GM12878 (cell line): ENCODE measurements at regions not wholly inside any gene's neighbourhood (a gene's known extent, or its start where the extent isn't known, plus 50 kb on each side); places are given as distances from the start of the nearest gene placed in this dataset.

ENCODE experiments used
- ATAC-seq: fragments of 200-7000 bp; cut with Tn5 transposase; 3 replicates; pipeline ENCODE4 v1.9.1; 2020; ENCODE audit warnings: mild to moderate bottlenecking, moderate library complexity
- BruUV-seq: library from RNA; stranded (reverse); fragments of 400-500 nt; replicated peaks from 2 replicates; lab custom pipeline; 2021; lab: Mats Ljungman, UMichigan
- CTCF ChIA-PET: fragments of 300-600 bp; sonication (Branson Sonifier 250); formaldehyde crosslinking; extraction: SDS; loops from one replicate; lab custom pipeline; 2021; ENCODE audit warnings: inconsistent platforms; lab: Yijun Ruan, JAX
- POLR2A ChIA-PET: fragments of 350-600 bp; formaldehyde crosslinking; extraction: SDS; loops from one replicate; lab custom pipeline; 2021; ENCODE audit warnings: inconsistent platforms; lab: Charles Lee
- RAD21 ChIA-PET: fragments of 300-600 bp; sonication (Branson Sonifier 250); formaldehyde crosslinking; loops from one replicate; lab custom pipeline; 2023; ENCODE audit warnings: antibody characterized with exemption; ENCODE audit not compliant: unreplicated experiment; lab: Charles Lee
- SMC1A ChIA-PET: fragments of 300-600 bp; sonication (Branson Sonifier 250); formaldehyde crosslinking; loops from one replicate; lab custom pipeline; 2023; ENCODE audit not compliant: unreplicated experiment, uncharacterized antibody; lab: Charles Lee
- DNase-seq: peaks from one replicate; pipeline ENCODE4 v3.0.0-alpha.2; 2011; ENCODE audit warnings: low read depth, low spot score
- FAIRE-seq: peaks from 3 replicates; lab custom pipeline; 2011; peaks lifted over from hg19 to GRCh38; lab: Jason Lieb, UNC
- H2AFZ ChIP-seq: 2 replicates; pipeline ENCODE4 v1.6.0; 2011; ENCODE audit warnings: low read depth, low read length, control low read depth; ENCODE audit not compliant: control insufficient read depth
- H3K27ac ChIP-seq: 2 replicates; pipeline ENCODE4 v1.5.1; 2011; ENCODE audit warnings: control low read depth; ENCODE audit not compliant: control insufficient read depth, insufficient read depth
- H3K27me3 ChIP-seq, 2 experiments: replicated peaks in 1 of 2; 2 replicates each; pipeline versions ENCODE4 v1.6.0 to v1.6.1; 2011; ENCODE audit warnings: low read length in 1 of 2; ENCODE audit not compliant: control insufficient read depth in 2 of 2, insufficient read depth in 2 of 2
- H3K36me3 ChIP-seq, 2 experiments: 2 replicates each; pipeline ENCODE4 v1.5.1; 2011; ENCODE audit warnings: low read length in 1 of 2; ENCODE audit not compliant: control insufficient read depth in 2 of 2, insufficient read depth in 2 of 2
- H3K4me1 ChIP-seq: 2 replicates; pipeline ENCODE4 v1.6.1; 2011; ENCODE audit warnings: mild to moderate bottlenecking, low read length, moderate library complexity, mixed read lengths; ENCODE audit not compliant: control insufficient read depth, insufficient read depth
- H3K4me2 ChIP-seq: 2 replicates; pipeline ENCODE4 v1.6.0; 2011; ENCODE audit warnings: control low read depth; ENCODE audit not compliant: control insufficient read depth, insufficient read depth
- H3K4me3 ChIP-seq: fragments of 200-600 bp; sonication (generic); 2 replicates; pipeline ENCODE4 v1.5.1; 2016
- H3K79me2 ChIP-seq: 2 replicates; pipeline ENCODE4 v1.6.0; 2011; ENCODE audit warnings: low read length; ENCODE audit not compliant: control insufficient read depth, insufficient read depth
- H3K9ac ChIP-seq: 2 replicates; pipeline ENCODE4 v1.8.0; 2011; ENCODE audit warnings: low read length, control low read depth, mixed read lengths; ENCODE audit not compliant: control insufficient read depth, insufficient read depth
- H3K9me3 ChIP-seq: replicated peaks from 3 replicates; pipeline ENCODE4 v1.5.1; 2011; ENCODE audit warnings: mild to moderate bottlenecking, low read length; ENCODE audit not compliant: control insufficient read depth, insufficient read depth
- H4K20me1 ChIP-seq: 2 replicates; pipeline ENCODE4 v1.6.0; 2011; ENCODE audit not compliant: control insufficient read depth, insufficient read depth
- ASH2L ChIP-seq: fragments of 300-600, 200-600 bp; sonication (generic); IDR thresholded peaks from 2 replicates; pipeline ENCODE4 v1.6.1; 2017; ENCODE audit warnings: low read depth, mild to moderate bottlenecking, borderline replicate concordance
- CREM ChIP-seq: IDR thresholded peaks from 2 replicates; pipeline ENCODE4 v1.6.1; 2014; ENCODE audit warnings: antibody characterized with exemption, low read depth
- IKZF2 ChIP-seq, 2 experiments: fragments of 450-650 bp; IDR thresholded peaks; 2 replicates each; pipeline ENCODE4 v1.6.1; 2017; ENCODE audit warnings: mild to moderate bottlenecking in 2 of 2, moderate library complexity in 2 of 2
- KAT2A ChIP-seq: conservative IDR thresholded peaks from 2 replicates; pipeline ENCODE4 v1.6.1; 2011; ENCODE audit warnings: low read depth, low read length; ENCODE audit not compliant: control insufficient read depth
- KLF5 ChIP-seq: fragments of 450-650 bp; IDR thresholded peaks from 2 replicates; pipeline ENCODE4 v1.6.1; 2014; ENCODE audit warnings: mild to moderate bottlenecking; ENCODE audit not compliant: partially characterized antibody
- NR2C1 ChIP-seq: fragments of 450-650 bp; IDR thresholded peaks from 2 replicates; pipeline ENCODE4 v1.6.1; 2017; ENCODE audit warnings: antibody characterized with exemption, mild to moderate bottlenecking, moderate library complexity
- RBBP5 ChIP-seq: fragments of 200-600 bp; sonication (generic); conservative IDR thresholded peaks from 2 replicates; pipeline ENCODE4 v1.6.1; 2016
- SRF ChIP-seq, 2 experiments: IDR thresholded peaks; 2 replicates each; pipeline ENCODE4 v1.6.1; 2011; ENCODE audit warnings: low read depth in 2 of 2, low read length in 2 of 2, mild to moderate bottlenecking in 1 of 2, moderate library complexity in 1 of 2
- SUPT20H ChIP-seq: IDR thresholded peaks from 2 replicates; pipeline ENCODE4 v1.6.1; 2011; ENCODE audit warnings: low read depth, mild to moderate bottlenecking, low read length, moderate library complexity, borderline replicate concordance; ENCODE audit not compliant: control insufficient read depth
- ZNF207 ChIP-seq: fragments of 450-650 bp; IDR thresholded peaks from 2 replicates; pipeline ENCODE4 v1.6.1; 2014; ENCODE audit warnings: antibody characterized with exemption, mild to moderate bottlenecking, borderline replicate concordance
- WGBS: methylation state at CpG from one replicate; pipeline ENCODE4 v1.1.6; 2016; ENCODE audit warnings: low lambda C conversion rate; ENCODE audit not compliant: insufficient replicate concordance, insufficient coverage; ENCODE audit errors: missing lambda C conversion rate; 5-methylcytosine and 5-hydroxymethylcytosine counted together
- in situ Hi-C: fragments of 300-500 bp; cut with MboI; formaldehyde crosslinking; loops from 9 replicates; pipeline ENCODE4 v1.14.3; 2018; ENCODE audit warnings: mixed read lengths
- intact Hi-C: fragments of 100-400 bp; cut with micrococcal nuclease; formaldehyde crosslinking; loops from one replicate; pipeline ENCODE4 v1.14.2; 2022; ENCODE audit not compliant: unreplicated experiment
- TF ChIP-seq, protein P1 (sequence below): fragments of 450-650 bp; IDR thresholded peaks from 2 replicates; pipeline ENCODE4 v1.6.1; 2018; ENCODE audit warnings: mild to moderate bottlenecking, low read depth, moderate library complexity; ENCODE audit not compliant: partially characterized antibody
- TF ChIP-seq, protein P2 (sequence below): fragments of 450-650 bp; formaldehyde crosslinking; IDR thresholded peaks from 2 replicates; pipeline ENCODE4 v1.4.0; 2022; ENCODE audit warnings: mild to moderate bottlenecking, moderate library complexity
- TF ChIP-seq, protein P3 (sequence below): IDR thresholded peaks from 2 replicates; pipeline ENCODE4 v1.6.1; 2012; ENCODE audit warnings: low read length, inconsistent platforms

DNA sequence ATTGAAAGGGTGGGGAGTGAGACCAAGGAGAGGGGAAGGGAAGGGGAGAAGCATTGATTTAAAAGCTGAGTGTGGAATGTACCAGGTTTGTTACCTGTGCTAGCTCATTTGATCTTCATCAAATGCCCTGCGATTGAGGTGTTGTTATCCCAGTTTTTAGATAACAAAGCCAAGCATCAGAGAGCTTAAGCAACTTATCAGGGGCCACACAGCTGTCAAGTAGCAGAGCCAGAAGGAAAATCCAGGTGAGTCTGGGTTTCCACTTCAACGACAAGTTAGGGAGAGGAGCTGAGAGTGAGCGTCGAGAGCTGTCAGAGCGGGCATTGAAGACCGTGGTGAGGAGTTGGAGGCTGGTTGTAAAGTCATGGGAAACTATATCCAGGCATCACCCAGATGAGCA is 146.9 kb upstream of the IRF2BP2 start (continued):
- TF ChIP-seq, protein P1, sequence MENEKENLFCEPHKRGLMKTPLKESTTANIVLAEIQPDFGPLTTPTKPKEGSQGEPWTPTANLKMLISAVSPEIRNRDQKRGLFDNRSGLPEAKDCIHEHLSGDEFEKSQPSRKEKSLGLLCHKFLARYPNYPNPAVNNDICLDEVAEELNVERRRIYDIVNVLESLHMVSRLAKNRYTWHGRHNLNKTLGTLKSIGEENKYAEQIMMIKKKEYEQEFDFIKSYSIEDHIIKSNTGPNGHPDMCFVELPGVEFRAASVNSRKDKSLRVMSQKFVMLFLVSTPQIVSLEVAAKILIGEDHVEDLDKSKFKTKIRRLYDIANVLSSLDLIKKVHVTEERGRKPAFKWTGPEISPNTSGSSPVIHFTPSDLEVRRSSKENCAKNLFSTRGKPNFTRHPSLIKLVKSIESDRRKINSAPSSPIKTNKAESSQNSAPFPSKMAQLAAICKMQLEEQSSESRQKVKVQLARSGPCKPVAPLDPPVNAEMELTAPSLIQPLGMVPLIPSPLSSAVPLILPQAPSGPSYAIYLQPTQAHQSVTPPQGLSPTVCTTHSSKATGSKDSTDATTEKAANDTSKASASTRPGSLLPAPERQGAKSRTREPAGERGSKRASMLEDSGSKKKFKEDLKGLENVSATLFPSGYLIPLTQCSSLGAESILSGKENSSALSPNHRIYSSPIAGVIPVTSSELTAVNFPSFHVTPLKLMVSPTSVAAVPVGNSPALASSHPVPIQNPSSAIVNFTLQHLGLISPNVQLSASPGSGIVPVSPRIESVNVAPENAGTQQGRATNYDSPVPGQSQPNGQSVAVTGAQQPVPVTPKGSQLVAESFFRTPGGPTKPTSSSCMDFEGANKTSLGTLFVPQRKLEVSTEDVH: no peak
- TF ChIP-seq KAT2A (no peak), SUPT20H (no peak), ZNF207 (no peak), IKZF2 (IDR thresholded peaks at IDR 0.05) (no peak)

DNA sequence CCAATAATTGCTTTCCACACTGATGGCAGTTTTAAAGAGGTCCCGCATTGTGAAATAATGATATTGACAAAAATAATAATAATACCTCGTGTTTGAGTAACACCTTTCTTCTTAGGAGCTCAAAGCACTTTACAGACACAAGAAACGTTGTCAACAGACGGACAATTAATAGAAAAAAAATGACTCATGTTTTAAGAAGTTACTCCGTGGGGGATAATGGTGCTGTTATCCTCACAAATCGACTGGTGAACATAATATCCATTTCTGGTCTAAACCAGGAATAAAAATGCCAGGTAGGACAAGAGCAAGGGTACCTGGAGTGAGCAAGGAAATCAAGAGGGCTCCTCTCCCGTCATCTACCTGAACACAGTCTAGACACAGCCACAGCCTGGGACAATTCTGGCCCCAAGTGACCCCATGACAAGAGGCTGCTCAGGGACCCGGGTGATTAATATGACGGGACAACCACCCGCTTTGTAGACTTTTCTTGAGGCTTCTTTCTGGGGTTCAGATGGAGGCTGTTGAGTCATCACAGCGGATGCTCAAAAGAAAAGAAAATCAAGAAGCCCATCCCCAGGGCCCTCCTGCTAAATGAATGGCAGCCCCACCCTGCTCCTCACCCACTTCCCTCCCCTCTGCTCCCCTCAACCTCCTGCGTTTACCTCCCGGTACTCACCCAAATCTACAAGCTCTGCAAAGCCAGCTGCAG is 146.2 kb upstream of the IRF2BP2 start:
- DNase-seq (no peak), ATAC-seq (no peak), FAIRE-seq (no peak)
- Histone ChIP-seq H3K27ac (no peak overlapping the region), H2AFZ (no peak overlapping the region), H3K4me3 (no peak overlapping the region), H3K27me3 (no peaks in the 10 kb centered on the region), H3K36me3 (no peaks in the 10 kb centered on the region), H3K4me1 (peaks cover 6% of the 10 kb centered on the region), H4K20me1 (no peaks in the 10 kb centered on the region), H3K9ac (no peak overlapping the region), H3K79me2 (no peaks in the 10 kb centered on the region), H3K9me3 (no peaks in the 10 kb centered on the region), H3K4me2 (no peak overlapping the region)
- ChIA-PET SMC1A (interaction anchor here (0.8 to 1.5 kb wide), 10 partner anchors 11 to 332 kb away, joined by 3 to 5 read pairs (median 4); no protein-coding TSS in a partner anchor), POLR2A (interaction anchor here (0.5 to 1.2 kb wide), 2 partner anchors 29 to 143 kb away, joined by 3 read pairs; no protein-coding TSS in a partner anchor), CTCF (interaction anchor here (0.9 kb wide), 1 partner anchor 13 kb away, joined by 3 read pairs; no protein-coding TSS in a partner anchor), RAD21 (interaction anchor here (1.0 to 1.4 kb wide), 3 partner anchors 10 to 152 kb away, joined by 4 to 5 read pairs (median 4); no protein-coding TSS in a partner anchor)
- no TSS peak for BruUV-seq
- intact Hi-C loops: no loop called here
- 61% methylated on average over 13 of the region's 13 CpGs for WGBS
- in situ Hi-C loops: no loop called here
- TF ChIP-seq, protein P2, sequence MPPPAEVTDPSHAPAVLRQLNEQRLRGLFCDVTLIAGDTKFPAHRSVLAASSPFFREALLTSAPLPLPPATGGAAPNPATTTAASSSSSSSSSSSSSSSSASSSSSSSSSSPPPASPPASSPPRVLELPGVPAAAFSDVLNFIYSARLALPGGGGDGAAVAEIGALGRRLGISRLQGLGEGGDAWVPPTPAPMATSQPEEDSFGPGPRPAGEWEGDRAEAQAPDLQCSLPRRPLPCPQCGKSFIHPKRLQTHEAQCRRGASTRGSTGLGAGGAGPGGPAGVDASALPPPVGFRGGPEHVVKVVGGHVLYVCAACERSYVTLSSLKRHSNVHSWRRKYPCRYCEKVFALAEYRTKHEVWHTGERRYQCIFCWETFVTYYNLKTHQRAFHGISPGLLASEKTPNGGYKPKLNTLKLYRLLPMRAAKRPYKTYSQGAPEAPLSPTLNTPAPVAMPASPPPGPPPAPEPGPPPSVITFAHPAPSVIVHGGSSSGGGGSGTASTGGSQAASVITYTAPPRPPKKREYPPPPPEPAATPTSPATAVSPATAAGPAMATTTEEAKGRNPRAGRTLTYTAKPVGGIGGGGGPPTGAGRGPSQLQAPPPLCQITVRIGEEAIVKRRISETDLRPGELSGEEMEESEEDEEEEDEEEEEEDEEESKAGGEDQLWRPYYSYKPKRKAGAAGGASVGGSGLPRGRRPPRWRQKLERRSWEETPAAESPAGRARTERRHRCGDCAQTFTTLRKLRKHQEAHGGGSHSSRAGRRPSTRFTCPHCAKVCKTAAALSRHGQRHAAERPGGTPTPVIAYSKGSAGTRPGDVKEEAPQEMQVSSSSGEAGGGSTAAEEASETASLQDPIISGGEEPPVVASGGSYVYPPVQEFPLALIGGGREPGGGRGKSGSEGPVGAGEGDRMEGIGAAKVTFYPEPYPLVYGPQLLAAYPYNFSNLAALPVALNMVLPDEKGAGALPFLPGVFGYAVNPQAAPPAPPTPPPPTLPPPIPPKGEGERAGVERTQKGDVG: no peak
- TF ChIP-seq KLF5: no peak
- no peak for TF ChIP-seq ASH2L
- no peak for TF ChIP-seq RBBP5
- TF ChIP-seq CREM: no peak
- no peak for TF ChIP-seq NR2C1
- TF ChIP-seq, protein P3, sequence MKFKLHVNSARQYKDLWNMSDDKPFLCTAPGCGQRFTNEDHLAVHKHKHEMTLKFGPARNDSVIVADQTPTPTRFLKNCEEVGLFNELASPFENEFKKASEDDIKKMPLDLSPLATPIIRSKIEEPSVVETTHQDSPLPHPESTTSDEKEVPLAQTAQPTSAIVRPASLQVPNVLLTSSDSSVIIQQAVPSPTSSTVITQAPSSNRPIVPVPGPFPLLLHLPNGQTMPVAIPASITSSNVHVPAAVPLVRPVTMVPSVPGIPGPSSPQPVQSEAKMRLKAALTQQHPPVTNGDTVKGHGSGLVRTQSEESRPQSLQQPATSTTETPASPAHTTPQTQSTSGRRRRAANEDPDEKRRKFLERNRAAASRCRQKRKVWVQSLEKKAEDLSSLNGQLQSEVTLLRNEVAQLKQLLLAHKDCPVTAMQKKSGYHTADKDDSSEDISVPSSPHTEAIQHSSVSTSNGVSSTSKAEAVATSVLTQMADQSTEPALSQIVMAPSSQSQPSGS: no peak
- no peak for TF ChIP-seq SRF (IDR thresholded peaks at IDR 0.05; ENCODE audit: low read depth in 2 of 2, low read length in 2 of 2)
